Mammary epithelial cell (primary cell): ENCODE measurements at regions not wholly inside any gene's neighbourhood (a gene's known extent, or its start where the extent isn't known, plus 50 kb on each side); places are given as distances from the start of the nearest gene placed in this dataset.

ENCODE experiments used
- CTCF ChIP-seq, 2 donors: IDR thresholded peaks in 1 of 2; conservative IDR thresholded peaks in 1 of 2; 2 replicates each; pipeline ENCODE4 v1.5.1; 2011 to 2012; ENCODE audit warnings: inconsistent platforms in 2 of 2, low read length in 2 of 2, mild to moderate bottlenecking in 2 of 2, control low read depth in 1 of 2, low read depth in 1 of 2; ENCODE audit not compliant: insufficient read depth in 1 of 2; ENCODE audit errors: extremely low read depth in 1 of 2
- EZH2 ChIP-seq: IDR thresholded peaks from 2 replicates; pipeline ENCODE4 v1.6.1; 2012; ENCODE audit warnings: low read length, inconsistent platforms, borderline replicate concordance

- TF ChIP-seq CTCF (conservative IDR thresholded peaks at IDR 0.05 in 1 of 2, IDR thresholded peaks at IDR 0.05 in 1 of 2; ENCODE audit: extremely low read depth in 1 of 2, insufficient read depth in 1 of 2, low read depth in 1 of 2, low read length in 2 of 2), result no peak
- TF ChIP-seq EZH2, result no peak
These were observed 179.7 kb downstream of the TNFSF18 start for GRCh38 chr1:172870901-172871606.
